ENCODE measurements at regions not wholly inside any gene's neighbourhood (a gene's known extent, or its start where the extent isn't known, plus 50 kb on each side); places are given as distances from the start of the nearest gene placed in this dataset.

DNA sequence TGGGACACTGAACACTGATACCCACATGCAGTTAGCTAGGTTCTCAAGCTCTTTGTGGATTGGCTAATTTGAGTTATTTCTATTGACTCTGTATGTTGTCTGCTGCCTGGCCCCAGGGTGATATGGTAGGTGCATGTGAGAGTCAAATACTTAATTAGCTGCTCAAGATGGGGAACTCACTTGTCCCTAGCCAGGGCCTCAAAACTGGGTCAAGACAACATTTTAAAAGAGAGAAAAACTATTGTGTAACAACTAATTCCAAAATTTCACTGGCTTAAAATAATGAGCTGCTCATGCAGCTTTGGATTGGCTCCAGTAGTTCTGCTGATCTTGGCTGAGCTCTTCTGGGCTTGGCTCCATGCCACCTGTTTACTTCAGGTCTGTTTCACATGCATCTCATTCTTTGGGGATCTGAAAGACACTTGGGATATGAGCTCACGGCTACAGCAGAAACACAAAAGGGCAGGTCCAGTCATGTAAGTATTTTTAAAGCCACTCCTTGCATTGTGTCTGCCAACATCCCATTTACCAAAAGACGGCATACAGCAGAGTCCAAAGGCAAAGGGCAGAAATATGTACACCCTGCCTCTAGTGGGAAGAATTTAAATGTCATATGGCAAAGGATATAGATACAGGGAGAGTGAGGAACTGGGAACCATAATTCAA lies 716.8 kb downstream of the SUCLG1 start:
- no peaks in the 10 kb centered on the region for H3K4me1 Mint-ChIP-seq (ENCODE audit: low read depth)
- H3K9me3 Mint-ChIP-seq, result peaks cover 12% of the 10 kb centered on the region
- no peak for TF ChIP-seq CTCF (IDR thresholded peaks at IDR 0.05)
- DNase-seq (no peak), ATAC-seq (no peak)
- H3K36me3 Mint-ChIP-seq (ENCODE audit: low read depth), result no peaks in the 10 kb centered on the region
- no peak overlapping the region for H3K4me3 Mint-ChIP-seq
- intact Hi-C loops (cut with micrococcal nuclease), result no loop called here
- no peaks in the 10 kb centered on the region for H3K27me3 Mint-ChIP-seq
- CTCF ChIA-PET, result no interaction called here
- POLR2A ChIA-PET, result no interaction called here
- no peak overlapping the region for H3K27ac Mint-ChIP-seq

DNA sequence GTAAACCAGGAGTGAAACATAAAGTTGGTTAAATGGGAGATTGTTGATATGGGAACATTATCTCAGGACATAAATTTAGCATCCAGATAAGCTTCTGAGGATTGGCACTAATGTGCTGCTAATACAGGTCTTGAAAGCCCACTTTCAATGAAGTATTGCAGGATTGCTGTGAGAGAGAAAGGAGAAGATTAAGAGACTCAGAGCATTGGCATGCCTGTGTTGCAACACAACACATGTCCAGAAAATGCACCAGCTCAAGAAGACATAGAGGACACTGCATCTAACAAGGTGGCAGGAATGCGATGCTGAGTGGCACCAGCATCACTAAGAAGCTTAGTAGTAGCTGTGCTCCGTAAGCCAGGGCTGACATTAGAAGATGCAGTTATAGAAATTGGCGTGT lies 728.9 kb downstream of the SUCLG1 start:
- DNase-seq (no peak), ATAC-seq (no peak)
- no peaks in the 10 kb centered on the region for H3K4me1 Mint-ChIP-seq (ENCODE audit: low read depth)
- TF ChIP-seq CTCF (IDR thresholded peaks at IDR 0.05), result no peak
- H3K9me3 Mint-ChIP-seq, result no peaks in the 10 kb centered on the region
- H3K27me3 Mint-ChIP-seq, result no peaks in the 10 kb centered on the region
- intact Hi-C loops (cut with micrococcal nuclease), result no loop called here
- ChIA-PET CTCF (no interaction called here), POLR2A (no interaction called here)
- no peak overlapping the region for H3K27ac Mint-ChIP-seq
- H3K36me3 Mint-ChIP-seq (ENCODE audit: low read depth), result no peaks in the 10 kb centered on the region
- no peak overlapping the region for H3K4me3 Mint-ChIP-seq

DNA sequence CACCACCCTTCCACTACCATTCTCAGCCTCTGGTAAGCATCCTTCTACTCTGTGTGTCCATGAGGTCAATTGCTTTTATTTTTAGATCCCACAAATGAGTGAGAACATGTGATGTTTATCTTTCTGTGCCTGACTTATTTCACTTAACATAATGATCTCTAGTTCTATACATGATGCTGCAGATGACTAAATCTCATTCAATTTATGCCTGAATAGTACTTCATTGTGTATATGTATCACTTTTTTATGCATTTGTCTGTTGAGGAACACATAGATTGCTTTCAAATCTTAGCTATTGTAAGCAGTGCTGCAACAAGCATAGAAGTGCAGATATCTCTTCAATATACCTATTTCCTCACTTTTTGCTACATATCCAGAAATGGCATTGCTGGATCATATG lies 733.3 kb downstream of the SUCLG1 start:
- DNase-seq, result no peak
- Mint-ChIP-seq H3K27ac (no peak overlapping the region), H3K4me1 (ENCODE audit: low read depth) (no peaks in the 10 kb centered on the region), H3K4me3 (no peak overlapping the region), H3K36me3 (ENCODE audit: low read depth) (no peaks in the 10 kb centered on the region), H3K27me3 (no peaks in the 10 kb centered on the region), H3K9me3 (no peaks in the 10 kb centered on the region)
- intact Hi-C loops (cut with micrococcal nuclease), result no loop called here
- TF ChIP-seq CTCF (IDR thresholded peaks at IDR 0.05), result no peak
- no peak for ATAC-seq
- CTCF ChIA-PET, result no interaction called here
- POLR2A ChIA-PET, result no interaction called here

GRCh38 chr2:83705146-83705545 lies 753.9 kb downstream of the SUCLG1 start:
- Mint-ChIP-seq H3K4me3 (no peak overlapping the region), H3K4me1 (ENCODE audit: low read depth) (no peaks in the 10 kb centered on the region), H3K27me3 (no peaks in the 10 kb centered on the region), H3K9me3 (no peaks in the 10 kb centered on the region), H3K27ac (no peak overlapping the region), H3K36me3 (ENCODE audit: low read depth) (no peaks in the 10 kb centered on the region)
- TF ChIP-seq CTCF (IDR thresholded peaks at IDR 0.05), result no peak
- ChIA-PET POLR2A (no interaction called here), CTCF (no interaction called here)
- DNase-seq (no peak), ATAC-seq (no peak)
- intact Hi-C loops (cut with micrococcal nuclease), result no loop called here

GRCh38 chr2:83703598-83703997 lies 755.5 kb downstream of the SUCLG1 start:
- Mint-ChIP-seq H3K36me3 (ENCODE audit: low read depth) (no peaks in the 10 kb centered on the region), H3K4me1 (ENCODE audit: low read depth) (no peaks in the 10 kb centered on the region), H3K4me3 (no peak overlapping the region), H3K27me3 (no peaks in the 10 kb centered on the region), H3K9me3 (no peaks in the 10 kb centered on the region), H3K27ac (no peak overlapping the region)
- ATAC-seq (no peak), DNase-seq (no peak)
- TF ChIP-seq CTCF (IDR thresholded peaks at IDR 0.05), result no peak
- POLR2A ChIA-PET, result no interaction called here
- intact Hi-C loops (cut with micrococcal nuclease), result no loop called here
- CTCF ChIA-PET, result no interaction called here

All from activated CD8-positive, alpha-beta T cell treated with anti-CD3 and anti-CD28 coated beads for 36 hours (primary cell).